ENCODE measurements at regions not wholly inside any gene's neighbourhood (a gene's known extent, or its start where the extent isn't known, plus 50 kb on each side); places are given as distances from the start of the nearest gene placed in this dataset.

DNA sequence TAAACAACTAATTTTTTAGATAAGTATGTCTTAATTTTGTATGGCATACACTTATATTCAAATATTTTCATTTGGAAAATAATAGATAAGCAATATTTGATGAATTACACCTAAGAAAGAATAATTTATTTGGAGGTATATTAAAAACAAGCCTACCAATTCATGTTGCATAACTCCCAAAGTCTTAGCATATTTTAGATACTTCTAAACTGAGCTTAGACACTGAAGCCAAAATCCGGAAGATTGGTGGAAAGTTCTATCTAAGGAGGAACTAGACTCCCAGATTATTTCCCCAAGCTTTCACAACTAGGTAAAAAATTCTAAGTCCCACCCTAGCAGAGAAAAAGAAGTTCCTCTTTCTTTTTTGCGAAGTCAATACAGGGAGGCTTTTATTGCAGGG lies 221.0 kb upstream of the MMADHC start:
- TF ChIP-seq POLR2A (IDR thresholded peaks at IDR 0.05): no peak
- no peak for TF ChIP-seq EP300 (IDR thresholded peaks at IDR 0.05)
